Mesendoderm (in vitro differentiated cells): ENCODE measurements at regions not wholly inside any gene's neighbourhood (a gene's known extent, or its start where the extent isn't known, plus 50 kb on each side); places are given as distances from the start of the nearest gene placed in this dataset.
A peak's percentile ranks its signal among the peaks of the same experiment; 100 is the strongest.
"Not testable (repeated sequence)": the region's sequence is repeated elsewhere in the genome, so short reads cannot be mapped to it uniquely, and the experiment has no call there.

Source experiments
- DNase-seq: peaks from one replicate; pipeline ENCODE4 v3.0.0; 2013
- H2AK5ac ChIP-seq: 2 replicates; pipeline ENCODE4 v1.6.1; 2013; ENCODE audit warnings: low read length, inconsistent platforms
- H2BK120ac ChIP-seq: 2 replicates; pipeline ENCODE4 v1.6.1; 2013; ENCODE audit warnings: low read depth, mild to moderate bottlenecking, low read length, moderate library complexity, mixed read lengths
- H2BK15ac ChIP-seq: replicated peaks from 2 replicates; pipeline ENCODE4 v1.6.1; 2013; ENCODE audit warnings: low read depth, mild to moderate bottlenecking, moderate library complexity
- H2BK5ac ChIP-seq: 2 replicates; pipeline ENCODE4 v1.6.1; 2013; ENCODE audit warnings: low read length, inconsistent platforms
- H3K18ac ChIP-seq: 2 replicates; pipeline ENCODE4 v1.6.1; 2013; ENCODE audit warnings: mild to moderate bottlenecking, low read length, mixed read lengths
- H3K23ac ChIP-seq: one replicate; pipeline ENCODE4 v1.6.1; 2013; ENCODE audit warnings: low read length
- H3K27ac ChIP-seq: 2 replicates; pipeline ENCODE4 v1.5.1; 2013; ENCODE audit warnings: low read depth, mild to moderate bottlenecking, inconsistent platforms, low read length, moderate library complexity
- H3K27me3 ChIP-seq: 2 replicates; pipeline ENCODE4 v1.6.1; 2013; ENCODE audit warnings: low read length, control low read depth, mild to moderate bottlenecking, inconsistent platforms; ENCODE audit not compliant: insufficient read depth, poor library complexity
- H3K36me3 ChIP-seq: 2 replicates; pipeline ENCODE4 v1.6.1; 2013; ENCODE audit warnings: low read length, inconsistent platforms; ENCODE audit not compliant: control insufficient read depth, insufficient read depth
- H3K4ac ChIP-seq: one replicate; pipeline ENCODE4 v1.6.1; 2013; ENCODE audit warnings: low read depth, mild to moderate bottlenecking, low read length, moderate library complexity
- H3K4me1 ChIP-seq: 2 replicates; pipeline ENCODE4 v1.6.1; 2013; ENCODE audit warnings: low read depth, low read length, inconsistent platforms; ENCODE audit not compliant: control insufficient read depth
- H3K4me2 ChIP-seq: 2 replicates; pipeline ENCODE4 v1.6.1; 2013; ENCODE audit warnings: low read length
- H3K4me3 ChIP-seq: 2 replicates; pipeline ENCODE4 v1.5.1; 2013; ENCODE audit warnings: mild to moderate bottlenecking, low read length
- H3K56ac ChIP-seq: one replicate; pipeline ENCODE4 v1.6.1; 2013; ENCODE audit warnings: low read length
- H3K79me1 ChIP-seq: 2 replicates; pipeline ENCODE4 v1.6.1; 2013; ENCODE audit warnings: low read length, inconsistent platforms
- H3K79me2 ChIP-seq: 2 replicates; pipeline ENCODE4 v1.6.1; 2013; ENCODE audit warnings: mild to moderate bottlenecking, low read length; ENCODE audit not compliant: control insufficient read depth, insufficient read depth
- H3K9ac ChIP-seq: 2 replicates; pipeline ENCODE4 v1.6.1; 2013; ENCODE audit warnings: low read length, inconsistent platforms
- H4K5ac ChIP-seq: one replicate; pipeline ENCODE4 v1.6.1; 2013; ENCODE audit warnings: low read length
- H4K8ac ChIP-seq: one replicate; pipeline ENCODE4 v1.6.1; 2013; ENCODE audit warnings: low read depth, mild to moderate bottlenecking, control low read depth, low read length, moderate library complexity
- WGBS: extraction: QIAGEN DNeasy Blood & Tissue Kit; methylation state at CpG from one replicate; pipeline ENCODE4 v1.1.7; 2013; ENCODE audit warnings: low lambda C conversion rate, missing lambda C conversion rate; ENCODE audit not compliant: insufficient coverage; ENCODE audit errors: extremely low coverage; 5-methylcytosine and 5-hydroxymethylcytosine counted together

GRCh38 chr15:81870062-81870745, 175.6 kb downstream of the MEX3B start:
- not testable (repeated sequence) for H2AK5ac ChIP-seq, H3K4me2 ChIP-seq, H3K27ac ChIP-seq, H3K79me2 ChIP-seq, H3K4me3 ChIP-seq, H3K27me3 ChIP-seq, H3K4me1 ChIP-seq, DNase-seq, H3K36me3 ChIP-seq, H3K79me1 ChIP-seq, H2BK120ac ChIP-seq, H2BK5ac ChIP-seq, H3K4ac ChIP-seq, H3K23ac ChIP-seq, H4K8ac ChIP-seq, H3K18ac ChIP-seq, H4K5ac ChIP-seq, H2BK15ac ChIP-seq
- no CpG with 5 or more reads among the region's 16 CpGs for WGBS
- Histone ChIP-seq H3K56ac (peak overlapping the region; percentile 50), H3K9ac (peak overlapping the region; percentile 8)

- Histone ChIP-seq H3K9ac (no peak overlapping the region), H3K56ac (no peak overlapping the region), H4K8ac (no peak overlapping the region), H3K4me1 (no peaks in the 10 kb centered on the region), H3K79me1 (no peaks in the 10 kb centered on the region), H2BK15ac (no peak overlapping the region), H3K27me3 (no peaks in the 10 kb centered on the region), H3K79me2 (no peaks in the 10 kb centered on the region), H3K4ac (no peak overlapping the region), H3K36me3 (no peaks in the 10 kb centered on the region), H3K18ac (no peak overlapping the region), H3K4me3 (no peak overlapping the region), H2BK5ac (no peak overlapping the region), H3K4me2 (no peak overlapping the region), H3K23ac (no peak overlapping the region), H2BK120ac (no peak overlapping the region), H4K5ac (no peak overlapping the region), H2AK5ac (no peak overlapping the region), H3K27ac (no peak overlapping the region)
- DNase-seq = no peak
- no CpG with 5 or more reads among the region's 10 CpGs for WGBS
These were observed 176.5 kb downstream of the MEX3B start for GRCh38 chr15:81869161-81869954.

GRCh38 chr15:81865850-81866537, 179.8 kb downstream of the MEX3B start:
- no peak overlapping the region for H2BK5ac ChIP-seq
- H2AK5ac ChIP-seq = no peak overlapping the region
- no CpG with 5 or more reads among the region's 11 CpGs for WGBS
- no peak overlapping the region for H3K56ac ChIP-seq
- H3K79me2 ChIP-seq = no peaks in the 10 kb centered on the region
- no peak overlapping the region for H2BK15ac ChIP-seq
- no peak overlapping the region for H3K23ac ChIP-seq
- H3K27me3 ChIP-seq = no peaks in the 10 kb centered on the region
- H2BK120ac ChIP-seq = no peak overlapping the region
- no peak overlapping the region for H3K9ac ChIP-seq
- no peaks in the 10 kb centered on the region for H3K79me1 ChIP-seq
- H4K5ac ChIP-seq = no peak overlapping the region
- no peak overlapping the region for H4K8ac ChIP-seq
- no peak for DNase-seq
- no peak overlapping the region for H3K4me2 ChIP-seq
- H3K27ac ChIP-seq = no peak overlapping the region
- H3K18ac ChIP-seq = no peak overlapping the region
- H3K4ac ChIP-seq = no peak overlapping the region
- H3K36me3 ChIP-seq = no peaks in the 10 kb centered on the region
- H3K4me3 ChIP-seq = no peak overlapping the region
- no peaks in the 10 kb centered on the region for H3K4me1 ChIP-seq

GRCh38 chr15:81863162-81863561, 182.7 kb downstream of the MEX3B start:
- no peak overlapping the region for H4K5ac ChIP-seq
- WGBS = no CpG with 5 or more reads among the region's 2 CpGs

GRCh38 chr15:81859737-81860516, 185.9 kb downstream of the MEX3B start:
- Histone ChIP-seq H2BK15ac (no peak overlapping the region), H3K23ac (no peak overlapping the region), H4K8ac (no peak overlapping the region), H2BK5ac (no peak overlapping the region), H3K18ac (no peak overlapping the region), H4K5ac (no peak overlapping the region), H3K4me2 (no peak overlapping the region), H3K4me1 (no peaks in the 10 kb centered on the region), H3K27me3 (no peaks in the 10 kb centered on the region), H3K9ac (no peak overlapping the region), H3K79me1 (no peaks in the 10 kb centered on the region), H3K4me3 (no peak overlapping the region), H3K27ac (no peak overlapping the region), H3K79me2 (no peaks in the 10 kb centered on the region), H3K56ac (no peak overlapping the region), H2BK120ac (no peak overlapping the region), H3K36me3 (no peaks in the 10 kb centered on the region), H3K4ac (no peak overlapping the region), H2AK5ac (no peak overlapping the region)
- WGBS = no CpG with 5 or more reads among the region's 9 CpGs
- no peak for DNase-seq

More at GRCh38 chr15:81863162-81863561, 182.7 kb downstream of the MEX3B start:
- no peak overlapping the region for H3K4me3 ChIP-seq
- H3K56ac ChIP-seq = no peak overlapping the region
- H2AK5ac ChIP-seq = no peak overlapping the region
- H2BK5ac ChIP-seq = no peak overlapping the region
- H3K18ac ChIP-seq = no peak overlapping the region
- no peak overlapping the region for H4K8ac ChIP-seq
- no peak overlapping the region for H2BK120ac ChIP-seq
- H3K27ac ChIP-seq = no peak overlapping the region
- H3K23ac ChIP-seq = no peak overlapping the region
- no peaks in the 10 kb centered on the region for H3K27me3 ChIP-seq
- no peaks in the 10 kb centered on the region for H3K36me3 ChIP-seq
- no peaks in the 10 kb centered on the region for H3K4me1 ChIP-seq
- no peak overlapping the region for H3K4me2 ChIP-seq
- H3K4ac ChIP-seq = no peak overlapping the region
- no peak overlapping the region for H3K9ac ChIP-seq
- no peak overlapping the region for H2BK15ac ChIP-seq
- no peaks in the 10 kb centered on the region for H3K79me1 ChIP-seq
- no peak for DNase-seq
- no peaks in the 10 kb centered on the region for H3K79me2 ChIP-seq
